MM.1S (cell line): ENCODE measurements at regions not wholly inside any gene's neighbourhood (a gene's known extent, or its start where the extent isn't known, plus 50 kb on each side); places are given as distances from the start of the nearest gene placed in this dataset.

ENCODE experiments used
- DNase-seq: peaks from one replicate; pipeline ENCODE4 v3.0.0-alpha.2; 2015
- H2AFZ ChIP-seq: fragments of 300-600 bp; sonication (generic); 2 replicates; pipeline ENCODE4 v1.6.0; 2016; ENCODE audit warnings: antibody characterized with exemption, low read length
- H3F3A ChIP-seq: fragments of 300-600 bp; sonication (generic); 2 replicates; pipeline ENCODE4 v1.6.1; 2016; ENCODE audit warnings: mild to moderate bottlenecking, antibody characterized with exemption, low read length, moderate library complexity, mixed read lengths; ENCODE audit not compliant: insufficient read depth
- H3K27ac ChIP-seq: fragments of 300-600 bp; sonication (generic); 2 replicates; pipeline ENCODE4 v1.5.1; 2016; ENCODE audit warnings: mild to moderate bottlenecking, low read length
- H3K27me3 ChIP-seq: fragments of 300-600 bp; sonication (generic); replicated peaks from 2 replicates; pipeline ENCODE4 v1.6.0; 2016; ENCODE audit warnings: low read length; ENCODE audit not compliant: insufficient read depth
- H3K36me3 ChIP-seq: fragments of 300-600 bp; sonication (generic); replicated peaks from 2 replicates; pipeline ENCODE4 v1.6.1; 2016; ENCODE audit warnings: mild to moderate bottlenecking, low read length, mixed read lengths; ENCODE audit not compliant: insufficient read depth
- H3K4me1 ChIP-seq: fragments of 300-600 bp; sonication (generic); 2 replicates; pipeline ENCODE4 v1.6.1; 2016; ENCODE audit warnings: low read length, mixed read lengths
- H3K4me2 ChIP-seq: fragments of 300-600 bp; sonication (generic); 2 replicates; pipeline ENCODE4 v1.6.0; 2016; ENCODE audit warnings: low read depth, low read length
- H3K4me3 ChIP-seq: fragments of 300-600 bp; sonication (generic); 2 replicates; pipeline ENCODE4 v1.5.1; 2016; ENCODE audit warnings: low read length, mixed read lengths
- H3K79me2 ChIP-seq: fragments of 300-600 bp; sonication (generic); 2 replicates; pipeline ENCODE4 v1.6.1; 2016; ENCODE audit warnings: mixed run types, low read length, mixed read lengths
- H3K9ac ChIP-seq: fragments of 300-600 bp; sonication (generic); 2 replicates; pipeline ENCODE4 v1.6.1; 2016; ENCODE audit warnings: low read length, mixed read lengths
- H3K9me2 ChIP-seq: fragments of 300-600 bp; sonication (generic); replicated peaks from 2 replicates; pipeline ENCODE4 v1.6.1; 2016; ENCODE audit warnings: mild to moderate bottlenecking, low read length, mixed read lengths; ENCODE audit not compliant: insufficient read depth
- H3K9me3 ChIP-seq: fragments of 300-600 bp; sonication (generic); replicated peaks from 2 replicates; pipeline ENCODE4 v1.6.1; 2016; ENCODE audit warnings: mild to moderate bottlenecking, low read length, mixed read lengths; ENCODE audit not compliant: insufficient read depth
- H4K20me1 ChIP-seq: fragments of 300-600 bp; sonication (generic); 2 replicates; pipeline ENCODE4 v1.6.1; 2016; ENCODE audit warnings: mild to moderate bottlenecking, low read length, moderate library complexity, mixed read lengths; ENCODE audit not compliant: insufficient read depth
- EZH2 ChIP-seq: fragments of 300-600 bp; sonication (generic); optimal IDR thresholded peaks from 2 replicates; pipeline ENCODE3; 2017; ENCODE audit warnings: low read depth, mild to moderate bottlenecking, antibody characterized with exemption, low read length, mixed read lengths
- EZH2phosphoT487 ChIP-seq: fragments of 300-600 bp; sonication (generic); IDR thresholded peaks from 2 replicates; pipeline ENCODE4 v1.6.1; 2018; ENCODE audit warnings: antibody characterized with exemption, low read length
- TF ChIP-seq, protein P1 (sequence below): fragments of 300-600 bp; sonication (generic); IDR thresholded peaks from 2 replicates; pipeline ENCODE4 v1.5.1; 2016; ENCODE audit warnings: antibody characterized with exemption, low read length, mixed read lengths

- H3K9me2 ChIP-seq: no peaks in the 10 kb centered on the region
- peaks cover 61% of the 10 kb centered on the region for H3K4me1 ChIP-seq
- TF ChIP-seq EZH2: no peak
- TF ChIP-seq, protein P1, sequence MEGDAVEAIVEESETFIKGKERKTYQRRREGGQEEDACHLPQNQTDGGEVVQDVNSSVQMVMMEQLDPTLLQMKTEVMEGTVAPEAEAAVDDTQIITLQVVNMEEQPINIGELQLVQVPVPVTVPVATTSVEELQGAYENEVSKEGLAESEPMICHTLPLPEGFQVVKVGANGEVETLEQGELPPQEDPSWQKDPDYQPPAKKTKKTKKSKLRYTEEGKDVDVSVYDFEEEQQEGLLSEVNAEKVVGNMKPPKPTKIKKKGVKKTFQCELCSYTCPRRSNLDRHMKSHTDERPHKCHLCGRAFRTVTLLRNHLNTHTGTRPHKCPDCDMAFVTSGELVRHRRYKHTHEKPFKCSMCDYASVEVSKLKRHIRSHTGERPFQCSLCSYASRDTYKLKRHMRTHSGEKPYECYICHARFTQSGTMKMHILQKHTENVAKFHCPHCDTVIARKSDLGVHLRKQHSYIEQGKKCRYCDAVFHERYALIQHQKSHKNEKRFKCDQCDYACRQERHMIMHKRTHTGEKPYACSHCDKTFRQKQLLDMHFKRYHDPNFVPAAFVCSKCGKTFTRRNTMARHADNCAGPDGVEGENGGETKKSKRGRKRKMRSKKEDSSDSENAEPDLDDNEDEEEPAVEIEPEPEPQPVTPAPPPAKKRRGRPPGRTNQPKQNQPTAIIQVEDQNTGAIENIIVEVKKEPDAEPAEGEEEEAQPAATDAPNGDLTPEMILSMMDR: no peak
- no peak for TF ChIP-seq EZH2phosphoT487
- H2AFZ ChIP-seq: no peak overlapping the region
- peak overlapping the region; percentile 95 for H3K27ac ChIP-seq
- no peaks in the 10 kb centered on the region for H3K36me3 ChIP-seq
- H3F3A ChIP-seq: peaks cover 35% of the 10 kb centered on the region
- H3K79me2 ChIP-seq: no peaks in the 10 kb centered on the region
- H3K9me3 ChIP-seq: no peaks in the 10 kb centered on the region
- no peak overlapping the region for H3K4me3 ChIP-seq
- H3K4me2 ChIP-seq: peak overlapping the region; percentile 58; the same call in 1 of the 2 replicates
- H3K9ac ChIP-seq: peak overlapping the region; percentile 78
- H4K20me1 ChIP-seq: no peaks in the 10 kb centered on the region
- DNase-seq: peak; percentile 27
- no peaks in the 10 kb centered on the region for H3K27me3 ChIP-seq
Observed at GRCh38 chr2:136383167-136383566, 265.2 kb upstream of the CXCR4 start.

GRCh38 chr2:136381722-136382633 is 264.0 kb upstream of the CXCR4 start:
- H3K27ac ChIP-seq: peak overlapping the region; percentile 95
- DNase-seq: peak; percentile 98
- H3K9me2 ChIP-seq: no peaks in the 10 kb centered on the region
- H3K79me2 ChIP-seq: no peaks in the 10 kb centered on the region
- peak overlapping the region; percentile 25; the same call in 1 of the 2 replicates for H3K4me3 ChIP-seq
- peaks cover 61% of the 10 kb centered on the region for H3K4me1 ChIP-seq
- H3K27me3 ChIP-seq: no peaks in the 10 kb centered on the region
- TF ChIP-seq, protein P1: no peak
- TF ChIP-seq EZH2 (no peak), EZH2phosphoT487 (no peak)
- no peaks in the 10 kb centered on the region for H3K9me3 ChIP-seq
- H3K9ac ChIP-seq: peak overlapping the region; percentile 90
- H3F3A ChIP-seq: peaks cover 35% of the 10 kb centered on the region
- H3K4me2 ChIP-seq: peak overlapping the region; percentile 65
- H4K20me1 ChIP-seq: no peaks in the 10 kb centered on the region
- peak overlapping the region; percentile 42; the same call in 1 of the 2 replicates for H2AFZ ChIP-seq
- no peaks in the 10 kb centered on the region for H3K36me3 ChIP-seq

GRCh38 chr2:136381245-136381644 is 263.3 kb upstream of the CXCR4 start:
- peak overlapping the region; percentile 65 for H3K4me2 ChIP-seq
- H3K27me3 ChIP-seq: no peaks in the 10 kb centered on the region
- no peaks in the 10 kb centered on the region for H3K9me3 ChIP-seq
- no peaks in the 10 kb centered on the region for H3K9me2 ChIP-seq
- peak; percentile 45 for DNase-seq
- peak overlapping the region; percentile 90 for H3K9ac ChIP-seq
- peaks cover 35% of the 10 kb centered on the region for H3F3A ChIP-seq
- H3K4me3 ChIP-seq: peak overlapping the region; percentile 25; the same call in 1 of the 2 replicates
- H3K4me1 ChIP-seq: peaks cover 61% of the 10 kb centered on the region
- H3K79me2 ChIP-seq: no peaks in the 10 kb centered on the region
- no peaks in the 10 kb centered on the region for H4K20me1 ChIP-seq
- no peak for TF ChIP-seq EZH2
- TF ChIP-seq, protein P1: peak; percentile 17
- peak overlapping the region; percentile 95 for H3K27ac ChIP-seq
- peak overlapping the region; percentile 42 for H2AFZ ChIP-seq
- H3K36me3 ChIP-seq: no peaks in the 10 kb centered on the region
